Left ventricle myocardium inferior (tissue), 1 donor: ENCODE measurements at regions not wholly inside any gene's neighbourhood (a gene's known extent, or its start where the extent isn't known, plus 50 kb on each side); places are given as distances from the start of the nearest gene placed in this dataset.

Source experiments
- DNase-seq: peaks from one replicate; pipeline ENCODE4 v3.0.0-alpha.2; 2020
- H3K27ac ChIP-seq: fragments of 200-600 bp; replicated peaks from 2 replicates; pipeline ENCODE4 v1.8.0; 2021
- H3K27me3 ChIP-seq: fragments of 200-600 bp; 2 replicates; pipeline ENCODE4 v1.8.0; 2021; ENCODE audit warnings: low read depth
- H3K36me3 ChIP-seq: fragments of 200-600 bp; 2 replicates; pipeline ENCODE4 v1.8.0; 2021
- H3K4me1 ChIP-seq: fragments of 200-600 bp; 2 replicates; pipeline ENCODE4 v1.8.0; 2021
- H3K4me3 ChIP-seq: fragments of 200-600 bp; 2 replicates; pipeline ENCODE4 v1.8.0; 2021; ENCODE audit warnings: mild to moderate bottlenecking, moderate library complexity
- H3K9me3 ChIP-seq: fragments of 200-600 bp; replicated peaks from 2 replicates; pipeline ENCODE4 v1.8.0; 2021
- intact Hi-C: fragments of 100-400 bp; cut with micrococcal nuclease; formaldehyde crosslinking; loops from one replicate; pipeline ENCODE4 v1.11.0; 2022
- TF ChIP-seq, protein P1 (sequence below): fragments of 200-600 bp; IDR thresholded peaks from 2 replicates; pipeline ENCODE4 v1.8.0; 2021; ENCODE audit warnings: antibody characterized with exemption, mild to moderate bottlenecking, borderline replicate concordance
- donor health status: DM: no; HTN: yes; CAD: no; lungs with severe emphysema.

DNA sequence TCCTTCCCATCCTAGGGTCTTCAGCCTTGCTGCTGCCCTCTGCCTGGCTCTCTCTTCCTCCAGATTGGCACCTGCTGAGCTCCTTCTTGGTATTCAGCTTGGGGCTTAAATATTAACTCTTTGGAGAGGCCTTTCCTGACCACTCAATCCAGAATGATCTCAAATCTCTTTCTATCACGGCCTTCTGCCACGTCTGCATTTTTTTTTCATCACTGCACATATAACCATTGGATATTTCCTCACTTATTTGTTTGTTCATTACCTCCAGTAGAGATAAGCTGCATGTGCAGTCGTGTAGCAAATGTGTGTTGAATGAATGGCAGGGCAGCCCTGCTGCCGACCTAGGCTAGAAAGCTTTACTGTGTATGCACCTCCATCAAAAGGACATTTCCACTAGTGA, 51.6 kb upstream of the MPP7 start:
- Histone ChIP-seq H3K27me3 (no peaks in the 10 kb centered on the region), H3K36me3 (no peaks in the 10 kb centered on the region), H3K4me3 (no peak overlapping the region), H3K9me3 (no peaks in the 10 kb centered on the region), H3K4me1 (no peaks in the 10 kb centered on the region), H3K27ac (no peak overlapping the region)
- intact Hi-C loops: no loop called here
- no peak for DNase-seq
- TF ChIP-seq, protein P1, sequence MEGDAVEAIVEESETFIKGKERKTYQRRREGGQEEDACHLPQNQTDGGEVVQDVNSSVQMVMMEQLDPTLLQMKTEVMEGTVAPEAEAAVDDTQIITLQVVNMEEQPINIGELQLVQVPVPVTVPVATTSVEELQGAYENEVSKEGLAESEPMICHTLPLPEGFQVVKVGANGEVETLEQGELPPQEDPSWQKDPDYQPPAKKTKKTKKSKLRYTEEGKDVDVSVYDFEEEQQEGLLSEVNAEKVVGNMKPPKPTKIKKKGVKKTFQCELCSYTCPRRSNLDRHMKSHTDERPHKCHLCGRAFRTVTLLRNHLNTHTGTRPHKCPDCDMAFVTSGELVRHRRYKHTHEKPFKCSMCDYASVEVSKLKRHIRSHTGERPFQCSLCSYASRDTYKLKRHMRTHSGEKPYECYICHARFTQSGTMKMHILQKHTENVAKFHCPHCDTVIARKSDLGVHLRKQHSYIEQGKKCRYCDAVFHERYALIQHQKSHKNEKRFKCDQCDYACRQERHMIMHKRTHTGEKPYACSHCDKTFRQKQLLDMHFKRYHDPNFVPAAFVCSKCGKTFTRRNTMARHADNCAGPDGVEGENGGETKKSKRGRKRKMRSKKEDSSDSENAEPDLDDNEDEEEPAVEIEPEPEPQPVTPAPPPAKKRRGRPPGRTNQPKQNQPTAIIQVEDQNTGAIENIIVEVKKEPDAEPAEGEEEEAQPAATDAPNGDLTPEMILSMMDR: no peak

GRCh38 chr10:28355376-28355775, 52.5 kb upstream of the MPP7 start:
- DNase-seq: no peak
- H3K4me3 ChIP-seq: no peak overlapping the region
- H3K9me3 ChIP-seq: no peaks in the 10 kb centered on the region
- H3K4me1 ChIP-seq: no peaks in the 10 kb centered on the region
- no peaks in the 10 kb centered on the region for H3K27me3 ChIP-seq
- no peak overlapping the region for H3K27ac ChIP-seq
- TF ChIP-seq, protein P1: no peak
- H3K36me3 ChIP-seq: no peaks in the 10 kb centered on the region
- intact Hi-C loops: no loop called here

DNA sequence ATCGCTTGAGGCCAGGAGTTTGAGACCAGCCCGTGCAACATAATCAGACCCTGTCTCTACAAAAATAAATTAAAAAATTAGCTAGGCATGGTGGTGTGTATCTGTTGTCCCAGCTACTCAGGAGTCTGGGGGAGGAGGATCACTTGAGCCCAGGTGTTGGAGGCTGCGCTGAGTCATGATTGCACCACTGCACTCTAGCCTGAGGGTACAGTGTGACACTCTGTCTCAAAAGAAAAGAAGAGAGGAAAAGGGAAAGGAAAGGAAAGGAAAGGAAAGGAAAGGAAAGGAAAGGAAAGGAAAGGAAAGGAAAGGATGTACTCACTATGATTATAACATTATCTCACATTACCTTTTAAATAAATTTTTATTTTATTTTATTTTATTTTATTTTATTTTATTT, 56.5 kb upstream of the MPP7 start:
- no peaks in the 10 kb centered on the region for H3K4me1 ChIP-seq
- H3K27ac ChIP-seq: no peak overlapping the region
- H3K27me3 ChIP-seq: peaks cover 5% of the 10 kb centered on the region
- no peaks in the 10 kb centered on the region for H3K9me3 ChIP-seq
- no peak for DNase-seq
- TF ChIP-seq, protein P1: no peak
- intact Hi-C loops: no loop called here
- H3K36me3 ChIP-seq: no peaks in the 10 kb centered on the region
- no peak overlapping the region for H3K4me3 ChIP-seq

GRCh38 chr10:28360175-28360574, 57.3 kb upstream of the MPP7 start:
- intact Hi-C loops: no loop called here

DNA sequence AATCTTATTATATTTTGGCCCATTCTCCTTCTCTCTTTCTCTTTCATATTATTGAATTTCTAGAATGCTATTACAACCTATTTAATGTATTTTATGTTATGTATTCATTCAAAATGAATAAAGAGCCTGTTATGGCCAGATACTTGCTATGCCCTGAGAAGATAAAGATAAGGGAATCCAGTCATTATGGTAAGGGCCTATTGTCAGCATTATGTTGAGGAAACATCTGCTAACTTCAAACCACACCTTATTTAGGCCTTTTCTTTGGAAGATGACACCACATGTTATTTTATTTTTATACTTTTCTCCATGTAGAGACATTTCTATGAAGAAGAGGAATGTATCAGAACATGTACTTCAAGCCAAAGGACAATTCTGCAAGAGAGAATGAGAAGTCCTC, 60.5 kb upstream of the MPP7 start:
- peaks cover 6% of the 10 kb centered on the region for H3K27me3 ChIP-seq
- no peak for DNase-seq
- no peak overlapping the region for H3K27ac ChIP-seq
- H3K4me3 ChIP-seq: no peak overlapping the region
- intact Hi-C loops: no loop called here
- H3K36me3 ChIP-seq: no peaks in the 10 kb centered on the region
- H3K9me3 ChIP-seq: no peaks in the 10 kb centered on the region
- H3K4me1 ChIP-seq: no peaks in the 10 kb centered on the region
- TF ChIP-seq, protein P1: no peak

More at GRCh38 chr10:28360175-28360574, 57.3 kb upstream of the MPP7 start:
- Histone ChIP-seq H3K27ac (no peak overlapping the region), H3K9me3 (no peaks in the 10 kb centered on the region), H3K4me3 (no peak overlapping the region), H3K27me3 (peaks cover 6% of the 10 kb centered on the region), H3K36me3 (no peaks in the 10 kb centered on the region), H3K4me1 (no peaks in the 10 kb centered on the region)
- no peak for DNase-seq
- TF ChIP-seq, protein P1: no peak

GRCh38 chr10:28365840-28366239, 63.0 kb upstream of the MPP7 start:
- TF ChIP-seq, protein P1: no peak
- Histone ChIP-seq H3K9me3 (no peaks in the 10 kb centered on the region), H3K27me3 (peaks cover 6% of the 10 kb centered on the region), H3K4me1 (no peaks in the 10 kb centered on the region), H3K36me3 (no peaks in the 10 kb centered on the region), H3K4me3 (no peak overlapping the region), H3K27ac (no peak overlapping the region)
- intact Hi-C loops: no loop called here
- DNase-seq: no peak
